H1 (cell line): ENCODE measurements at regions not wholly inside any gene's neighbourhood (a gene's known extent, or its start where the extent isn't known, plus 50 kb on each side); places are given as distances from the start of the nearest gene placed in this dataset.

Experiments
- CTCF ChIA-PET: fragments of 300-600 bp; sonication (Branson Sonifier 250); formaldehyde crosslinking; loops from one replicate; lab custom pipeline; 2021; ENCODE audit not compliant: partially characterized antibody; lab: Charles Lee
- POLR2A ChIA-PET: fragments of 300-600 bp; sonication (Branson Sonifier 250); formaldehyde crosslinking; loops from one replicate; lab custom pipeline; 2021; ENCODE audit warnings: inconsistent platforms; ENCODE audit not compliant: partially characterized antibody; lab: Charles Lee
- DNase-seq, 2 experiments: peaks; one replicate each; pipeline versions ENCODE4 v3.0.0 to v3.0.0-alpha.2; 2010 to 2022; ENCODE audit warnings: low spot score in 2 of 2, low read depth in 1 of 2, mixed read lengths in 1 of 2
- FAIRE-seq: peaks from 2 replicates; lab custom pipeline; 2011; peaks lifted over from hg19 to GRCh38; lab: Jason Lieb, UNC
- H2AFZ ChIP-seq: 2 replicates; pipeline ENCODE4 v1.8.1; 2012; ENCODE audit warnings: low read length, inconsistent platforms
- H2AK5ac ChIP-seq: 2 replicates; pipeline ENCODE4 v1.6.1; 2013; ENCODE audit warnings: low read depth, low read length
- H2BK120ac ChIP-seq: replicated peaks from 2 replicates; pipeline ENCODE3; 2013; ENCODE audit warnings: low read depth, low read length, inconsistent platforms
- H2BK12ac ChIP-seq: 2 replicates; pipeline ENCODE4 v1.6.1; 2013; ENCODE audit warnings: low read depth, low read length
- H2BK15ac ChIP-seq: 2 replicates; pipeline ENCODE4 v1.6.1; 2013; ENCODE audit warnings: low read length
- H2BK20ac ChIP-seq: 2 replicates; pipeline ENCODE4 v1.6.1; 2013; ENCODE audit warnings: low read length
- H2BK5ac ChIP-seq: 2 replicates; pipeline ENCODE4 v1.6.1; 2013; ENCODE audit warnings: low read depth, low read length
- H3K14ac ChIP-seq: 2 replicates; pipeline ENCODE4 v1.6.1; 2013; ENCODE audit warnings: inconsistent platforms; ENCODE audit not compliant: insufficient read length
- H3K18ac ChIP-seq: 2 replicates; pipeline ENCODE4 v1.6.1; 2013; ENCODE audit warnings: low read length; ENCODE audit errors: extremely low read depth
- H3K23ac ChIP-seq: 2 replicates; pipeline ENCODE4 v1.6.1; 2013; ENCODE audit warnings: inconsistent platforms; ENCODE audit not compliant: insufficient read length
- H3K23me2 ChIP-seq: 2 replicates; pipeline ENCODE4 v1.6.1; 2013; ENCODE audit warnings: low read depth, low read length
- H3K27ac ChIP-seq: 2 replicates; pipeline ENCODE4 v1.6.1; 2011; ENCODE audit warnings: low read depth, low read length, inconsistent platforms
- H3K27me3 ChIP-seq, 4 experiments: replicated peaks in 1 of 4; 1 replicate in 1 of 4; 2 replicates in 3 of 4; pipeline versions ENCODE4 v1.6.1 to v1.8.1; 2011 to 2013; ENCODE audit warnings: low read length in 3 of 4, mild to moderate bottlenecking in 3 of 4, inconsistent platforms in 2 of 4, mixed read lengths in 2 of 4, moderate library complexity in 1 of 4; ENCODE audit not compliant: control insufficient read depth in 3 of 4, insufficient read depth in 3 of 4; ENCODE audit errors: extremely low read depth in 1 of 4
- H3K36me3 ChIP-seq, 4 experiments: 2 replicates each; pipeline versions ENCODE4 v1.6.1 to v1.8.1; 2011 to 2013; ENCODE audit warnings: mild to moderate bottlenecking in 4 of 4, low read length in 3 of 4, moderate library complexity in 2 of 4, control low read depth in 1 of 4, inconsistent platforms in 1 of 4; ENCODE audit not compliant: insufficient read depth in 4 of 4, control insufficient read depth in 2 of 4
- H3K4ac ChIP-seq: replicated peaks from 2 replicates; pipeline ENCODE3; 2013; ENCODE audit warnings: low read length, low read depth, mixed read lengths, inconsistent platforms; ENCODE audit not compliant: insufficient read length
- H3K4me1 ChIP-seq, 4 experiments: replicated peaks in 1 of 4; 1 replicate in 1 of 4; 2 replicates in 3 of 4; pipeline versions ENCODE4 v1.6.1 to v1.8.1; 2011 to 2013; ENCODE audit warnings: low read length in 3 of 4, inconsistent platforms in 2 of 4, mixed read lengths in 1 of 4; ENCODE audit not compliant: insufficient read depth in 4 of 4, control insufficient read depth in 3 of 4
- H3K4me2 ChIP-seq, 2 experiments: 2 replicates each; pipeline versions ENCODE4 v1.6.1 to v1.8.1; 2011 to 2013; ENCODE audit warnings: low read depth in 2 of 2, low read length in 2 of 2, control low read depth in 1 of 2, inconsistent platforms in 1 of 2, mild to moderate bottlenecking in 1 of 2; ENCODE audit not compliant: insufficient read depth in 1 of 2
- H3K4me3 ChIP-seq, 4 experiments: fragments of 200-600, 300-600 bp in 1 of 4; sonication (generic), shearing (Covaris generic), sonication (Bioruptor Twin) in 1 of 4; 2 replicates each; pipeline versions ENCODE4 v1.5.1 to v1.8.1; 2011 to 2016; ENCODE audit warnings: low read length in 4 of 4, low read depth in 3 of 4, control low read depth in 2 of 4, inconsistent platforms in 2 of 4, mild to moderate bottlenecking in 2 of 4, mixed read lengths in 1 of 4, moderate library complexity in 1 of 4; ENCODE audit not compliant: insufficient read depth in 2 of 4; ENCODE audit errors: extremely low read depth in 1 of 4
- H3K56ac ChIP-seq: replicated peaks from 2 replicates; pipeline ENCODE3; 2013; ENCODE audit warnings: low read depth, mild to moderate bottlenecking, mixed read lengths, low read length, inconsistent platforms; ENCODE audit not compliant: insufficient read length
- H3K79me1 ChIP-seq: 2 replicates; pipeline ENCODE4 v1.6.1; 2013; ENCODE audit warnings: low read depth, low read length, control low read depth
- H3K79me2 ChIP-seq, 2 experiments: 2 replicates each; pipeline versions ENCODE4 v1.6.1 to v1.8.1; 2012 to 2013; ENCODE audit warnings: low read length in 2 of 2, mild to moderate bottlenecking in 2 of 2, inconsistent platforms in 1 of 2; ENCODE audit not compliant: insufficient read depth in 2 of 2, control insufficient read depth in 1 of 2
- H3K9ac ChIP-seq, 4 experiments: replicated peaks in 1 of 4; 1 replicate in 1 of 4; 2 replicates in 3 of 4; pipeline versions ENCODE4 v1.6.1 to v1.8.1; 2011 to 2013; ENCODE audit warnings: low read depth in 3 of 4, low read length in 3 of 4, control low read depth in 2 of 4, mild to moderate bottlenecking in 2 of 4, moderate library complexity in 2 of 4, inconsistent platforms in 1 of 4; ENCODE audit errors: extremely low read depth in 1 of 4
- H3K9me3 ChIP-seq, 2 experiments: 2 replicates each; pipeline versions ENCODE4 v1.6.1 to v1.8.1; 2012 to 2013; ENCODE audit warnings: mild to moderate bottlenecking in 2 of 2, moderate library complexity in 2 of 2, control low read depth in 1 of 2, inconsistent platforms in 1 of 2, low read depth in 1 of 2, low read length in 1 of 2, mixed read lengths in 1 of 2; ENCODE audit not compliant: insufficient read depth in 2 of 2
- H4K20me1 ChIP-seq, 2 experiments: replicated peaks in 1 of 2; 2 replicates each; pipeline versions ENCODE3 to v1.8.1; 2011 to 2013; ENCODE audit warnings: inconsistent platforms in 2 of 2, low read length in 2 of 2, mild to moderate bottlenecking in 1 of 2; ENCODE audit not compliant: insufficient read depth in 2 of 2, control insufficient read depth in 1 of 2
- H4K5ac ChIP-seq: 2 replicates; pipeline ENCODE4 v1.6.1; 2013; ENCODE audit warnings: low read length, low read depth, mixed read lengths, inconsistent platforms; ENCODE audit not compliant: insufficient read length
- H4K8ac ChIP-seq: 2 replicates; pipeline ENCODE4 v1.8.0; 2013; ENCODE audit warnings: mild to moderate bottlenecking, moderate library complexity, low read length, inconsistent platforms; ENCODE audit not compliant: insufficient read depth; ENCODE audit errors: extremely low read depth
- H4K91ac ChIP-seq: replicated peaks from 2 replicates; pipeline ENCODE3; 2013; ENCODE audit warnings: low read length, mixed read lengths, inconsistent platforms; ENCODE audit not compliant: insufficient read length
- CBX8 ChIP-seq: fragments of 300-800, 300-1000 bp; sonication (generic); IDR thresholded peaks from 2 replicates; pipeline ENCODE4 v1.7.1; 2016; ENCODE audit warnings: low read depth, low read length, borderline replicate concordance
- CHD2 ChIP-seq: IDR thresholded peaks from 2 replicates; pipeline ENCODE4 v1.6.1; 2012; ENCODE audit warnings: low read length, improper control_type of control experiment
- EGR1 ChIP-seq: IDR thresholded peaks from 2 replicates; pipeline ENCODE4 v1.6.1; 2011; ENCODE audit warnings: low read depth, low read length, borderline replicate concordance
- MAFK ChIP-seq: IDR thresholded peaks from 2 replicates; pipeline ENCODE4 v1.6.1; 2012; ENCODE audit warnings: low read depth, mild to moderate bottlenecking, improper control_type of control experiment, low read length
- PHF8 ChIP-seq: fragments of 200-600 bp; sonication (generic); conservative IDR thresholded peaks from 2 replicates; pipeline ENCODE4 v1.7.1; 2012; ENCODE audit warnings: low read depth, mild to moderate bottlenecking, inconsistent platforms, low read length, moderate library complexity
- TEAD4 ChIP-seq: IDR thresholded peaks from 2 replicates; pipeline ENCODE4 v1.6.1; 2012; ENCODE audit warnings: low read depth, low read length, inconsistent platforms, mixed read lengths
- WGBS, 2 experiments: shearing (Covaris generic) in 1 of 2; methylation state at CpG; one replicate each; pipeline versions ENCODE4 v1.1.6 to v1.1.7; 2013 to 2015; ENCODE audit warnings: low lambda C conversion rate in 2 of 2, mixed read lengths in 2 of 2, inconsistent platforms in 1 of 2, low coverage in 1 of 2, missing lambda C conversion rate in 1 of 2; ENCODE audit not compliant: insufficient replicate concordance in 2 of 2, insufficient coverage in 1 of 2, insufficient read length in 1 of 2; ENCODE audit errors: extremely low coverage in 1 of 2, missing lambda C conversion rate in 1 of 2; 5-methylcytosine and 5-hydroxymethylcytosine counted together
- TF ChIP-seq, protein P1 (sequence below): IDR thresholded peaks from 2 replicates; pipeline ENCODE4 v1.6.1; 2012; ENCODE audit warnings: inconsistent platforms

DNA sequence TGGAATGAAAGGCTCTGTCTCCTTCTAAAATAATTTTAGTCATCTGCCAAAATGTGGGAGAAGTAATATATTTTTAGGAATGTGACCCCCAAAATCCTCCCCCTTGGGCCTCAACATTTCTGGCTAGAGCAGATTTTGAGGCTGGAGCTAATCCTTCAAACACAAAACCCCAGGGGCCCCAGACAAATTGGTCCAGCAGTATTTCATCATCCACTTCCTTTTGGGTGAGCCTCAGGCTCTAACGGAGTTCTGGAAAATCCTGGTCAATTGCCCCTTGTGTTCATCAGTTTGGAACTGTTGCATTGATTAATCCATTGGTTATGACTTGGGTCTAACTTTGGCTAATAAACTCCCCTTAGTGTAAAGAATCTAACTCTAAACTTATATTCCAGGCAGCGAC, 67.4 kb upstream of the PCDH19 start:
- Histone ChIP-seq H3K9ac (no peak overlapping the region), H3K4me2 (no peak overlapping the region), H2AK5ac (no peak overlapping the region), H3K9me3 (no peaks in the 10 kb centered on the region), H3K27me3 (no peaks in the 10 kb centered on the region), H3K23ac (no peak overlapping the region), H3K4me1 (no peaks in the 10 kb centered on the region), H3K27ac (no peak overlapping the region), H3K23me2 (no peaks in the 10 kb centered on the region), H2BK20ac (no peak overlapping the region), H3K79me1 (no peaks in the 10 kb centered on the region), H3K18ac (no peak overlapping the region), H2BK15ac (no peak overlapping the region), H3K36me3 (no peaks in the 10 kb centered on the region), H3K14ac (no peak overlapping the region), H2AFZ (no peak overlapping the region), H4K20me1 (no peaks in the 10 kb centered on the region), H4K8ac (no peak overlapping the region), H4K5ac (no peak overlapping the region)
- POLR2A ChIA-PET, result no interaction called here
- 94% methylated on average over 2 of the region's 2 CpGs; no CpG with 5 or more reads in 1 of the 2 experiments for WGBS, 2 experiments
- no peak for DNase-seq
- TF ChIP-seq PHF8 (no peak), MAFK (no peak), TEAD4 (no peak), CHD2 (no peak), CBX8 (no peak), EGR1 (no peak)
- TF ChIP-seq, protein P1, sequence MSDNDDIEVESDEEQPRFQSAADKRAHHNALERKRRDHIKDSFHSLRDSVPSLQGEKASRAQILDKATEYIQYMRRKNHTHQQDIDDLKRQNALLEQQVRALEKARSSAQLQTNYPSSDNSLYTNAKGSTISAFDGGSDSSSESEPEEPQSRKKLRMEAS, result no peak
- TF ChIP-seq, all 59 proteins: peak for 0
- Histone ChIP-seq H2BK5ac (no peak overlapping the region), H4K91ac (no peak overlapping the region), H2BK120ac (no peak overlapping the region), H3K79me2 (no peaks in the 10 kb centered on the region), H3K4ac (no peak overlapping the region), H3K56ac (no peak overlapping the region), H3K4me3 (no peak overlapping the region), H2BK12ac (no peak overlapping the region)
- CTCF ChIA-PET, result interaction anchor here (1.4 kb wide), 1 partner anchor 34 kb away, joined by 3 read pairs; no protein-coding TSS in a partner anchor
- no peak for FAIRE-seq
